Liver (tissue), 3 donors: ENCODE measurements at regions not wholly inside any gene's neighbourhood (a gene's known extent, or its start where the extent isn't known, plus 50 kb on each side); places are given as distances from the start of the nearest gene placed in this dataset.

ENCODE experiments used
- CTCF ChIP-seq: fragments of 150-350 bp; IDR thresholded peaks from 2 replicates; pipeline ENCODE4 v1.5.1; 2017; ENCODE audit warnings: improper control_type of control experiment, low read depth, low read length; ENCODE audit not compliant: missing input control
- MAX ChIP-seq: IDR thresholded peaks from 2 replicates; pipeline ENCODE4 v1.6.1; 2016; ENCODE audit warnings: antibody characterized with exemption
- RAD21 ChIP-seq, 2 donors: IDR thresholded peaks; 2 replicates each; pipeline ENCODE4 v1.6.1; 2016; ENCODE audit warnings: antibody characterized with exemption in 2 of 2, mild to moderate bottlenecking in 2 of 2
- REST ChIP-seq: IDR thresholded peaks from 2 replicates; pipeline ENCODE4 v1.6.1; 2016; ENCODE audit warnings: antibody characterized with exemption, mild to moderate bottlenecking
- TAF1 ChIP-seq: conservative IDR thresholded peaks from 2 replicates; pipeline ENCODE4 v1.6.1; 2016; ENCODE audit warnings: antibody characterized with exemption, mild to moderate bottlenecking
- donor health status: healthy.
- donor health status: healthy.

DNA sequence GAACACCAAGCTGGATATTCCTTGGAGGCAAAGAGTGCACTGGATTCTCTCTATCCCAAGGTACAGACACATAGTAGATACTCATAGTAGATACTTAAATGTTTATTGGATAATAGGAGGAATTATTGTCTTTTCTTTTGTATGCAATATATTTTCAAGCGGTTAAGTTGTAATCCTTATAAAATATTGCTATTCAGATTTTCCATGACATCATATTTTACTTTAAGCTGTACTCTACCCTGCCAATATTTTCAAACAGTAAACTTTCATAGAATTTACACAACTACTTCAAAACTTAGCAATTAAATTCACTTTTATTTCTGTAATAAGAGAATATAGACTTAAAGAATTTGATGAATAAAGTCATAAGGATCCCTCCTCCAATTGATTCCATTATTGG, 546.5 kb upstream of the CAMK1G start:
- TF ChIP-seq CTCF, result no peak
- TF ChIP-seq TAF1, result no peak
- TF ChIP-seq RAD21 (IDR thresholded peaks at IDR 0.05), result no peak
- TF ChIP-seq MAX, result no peak
- no peak for TF ChIP-seq REST
